ENCODE measurements at regions not wholly inside any gene's neighbourhood (a gene's known extent, or its start where the extent isn't known, plus 50 kb on each side); places are given as distances from the start of the nearest gene placed in this dataset.
"Not testable (repeated sequence)": the region's sequence is repeated elsewhere in the genome, so short reads cannot be mapped to it uniquely, and the experiment has no call there.

DNA sequence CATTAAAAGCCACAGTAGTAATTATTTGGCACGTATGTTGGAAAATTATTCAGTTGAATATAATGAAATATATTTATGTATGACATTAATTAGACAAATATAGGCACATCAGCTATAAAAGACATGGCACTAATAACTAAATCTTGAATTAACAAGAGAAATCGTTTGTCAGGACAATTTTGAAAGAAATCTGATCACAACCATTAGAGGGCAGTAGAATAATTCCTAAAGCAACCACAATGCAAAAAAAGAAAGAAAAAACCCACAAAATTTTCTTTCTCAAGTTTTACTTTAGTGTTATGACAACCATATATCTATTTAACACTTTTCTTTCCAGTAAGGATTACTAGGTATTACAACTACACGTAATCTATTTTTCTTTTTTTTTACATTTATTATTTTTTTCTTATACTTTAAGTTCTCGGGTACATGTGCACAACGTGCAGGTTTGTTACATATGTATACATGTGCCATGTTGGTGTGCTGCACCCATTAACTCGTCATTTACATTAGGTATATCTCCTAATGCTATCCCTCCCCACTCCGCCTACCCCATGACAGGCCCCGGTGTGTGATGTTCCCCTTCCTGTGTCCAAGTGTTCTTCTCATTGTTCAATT lies 126.8 kb upstream of the STK17B start:
- not testable (repeated sequence) for H3F3A ChIP-seq (ENCODE audit: low read depth); H3K4me3 ChIP-seq; H3K27ac ChIP-seq; H3K27me3 Mint-ChIP-seq (ENCODE audit: insufficient read depth, low read depth); H3K79me2 ChIP-seq (ENCODE audit: low read depth); H2AFZ ChIP-seq (replicated peaks); H3K27me3 ChIP-seq; H3K4me3 Mint-ChIP-seq; H3K27ac Mint-ChIP-seq; DNase-seq (ENCODE audit: low spot score); H3K9me3 Mint-ChIP-seq; H3K9ac ChIP-seq; H3K36me3 ChIP-seq; H3K9me3 ChIP-seq (ENCODE audit: low read depth); H3K4me1 Mint-ChIP-seq; H4K20me1 ChIP-seq (ENCODE audit: low read depth); H3K36me3 Mint-ChIP-seq; H3K4me2 ChIP-seq; H3K4me1 ChIP-seq
- TF ChIP-seq, protein P1, sequence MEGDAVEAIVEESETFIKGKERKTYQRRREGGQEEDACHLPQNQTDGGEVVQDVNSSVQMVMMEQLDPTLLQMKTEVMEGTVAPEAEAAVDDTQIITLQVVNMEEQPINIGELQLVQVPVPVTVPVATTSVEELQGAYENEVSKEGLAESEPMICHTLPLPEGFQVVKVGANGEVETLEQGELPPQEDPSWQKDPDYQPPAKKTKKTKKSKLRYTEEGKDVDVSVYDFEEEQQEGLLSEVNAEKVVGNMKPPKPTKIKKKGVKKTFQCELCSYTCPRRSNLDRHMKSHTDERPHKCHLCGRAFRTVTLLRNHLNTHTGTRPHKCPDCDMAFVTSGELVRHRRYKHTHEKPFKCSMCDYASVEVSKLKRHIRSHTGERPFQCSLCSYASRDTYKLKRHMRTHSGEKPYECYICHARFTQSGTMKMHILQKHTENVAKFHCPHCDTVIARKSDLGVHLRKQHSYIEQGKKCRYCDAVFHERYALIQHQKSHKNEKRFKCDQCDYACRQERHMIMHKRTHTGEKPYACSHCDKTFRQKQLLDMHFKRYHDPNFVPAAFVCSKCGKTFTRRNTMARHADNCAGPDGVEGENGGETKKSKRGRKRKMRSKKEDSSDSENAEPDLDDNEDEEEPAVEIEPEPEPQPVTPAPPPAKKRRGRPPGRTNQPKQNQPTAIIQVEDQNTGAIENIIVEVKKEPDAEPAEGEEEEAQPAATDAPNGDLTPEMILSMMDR (IDR thresholded peaks at IDR 0.05): peak; percentile 74

DNA sequence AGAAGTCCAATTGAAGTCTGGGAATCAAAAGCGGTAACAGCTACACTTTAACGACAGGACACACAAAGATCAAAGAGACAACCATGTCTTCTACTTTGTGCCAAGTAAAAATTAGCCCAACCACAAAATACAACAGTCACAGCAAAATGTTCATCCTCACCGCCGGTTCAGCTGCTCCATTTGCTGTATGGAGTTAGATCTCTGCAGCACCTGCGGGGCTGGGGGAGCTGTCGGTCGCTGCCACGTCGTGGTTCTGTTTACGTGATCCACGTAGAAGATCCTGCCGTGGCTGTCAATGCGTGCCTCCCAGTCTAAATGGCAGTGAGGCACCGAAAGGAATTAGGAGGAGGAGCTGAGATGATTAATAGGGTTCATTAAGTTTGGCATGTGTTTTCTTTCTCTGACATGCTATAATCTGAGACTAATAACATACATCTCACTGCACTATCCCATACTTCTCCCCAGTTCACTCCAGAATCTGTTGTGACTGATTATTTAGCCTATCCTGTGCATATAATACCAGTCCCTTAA lies 136.5 kb upstream of the STK17B start:
- Histone ChIP-seq H3K4me2 (no peak overlapping the region), H3F3A (ENCODE audit: low read depth) (no peaks in the 10 kb centered on the region), H3K27me3 (no peaks in the 10 kb centered on the region), H3K36me3 (no peaks in the 10 kb centered on the region), H3K4me3 (no peak overlapping the region), H4K20me1 (ENCODE audit: low read depth) (no peaks in the 10 kb centered on the region), H2AFZ (replicated peaks) (no peak overlapping the region), H3K9ac (no peak overlapping the region), H3K79me2 (ENCODE audit: low read depth) (no peaks in the 10 kb centered on the region), H3K9me3 (ENCODE audit: low read depth) (no peaks in the 10 kb centered on the region), H3K27ac (no peak overlapping the region), H3K4me1 (no peaks in the 10 kb centered on the region)
- no peaks in the 10 kb centered on the region for H3K4me1 Mint-ChIP-seq
- H3K36me3 Mint-ChIP-seq: peaks cover 9% of the 10 kb centered on the region
- no peaks in the 10 kb centered on the region for H3K9me3 Mint-ChIP-seq
- no peaks in the 10 kb centered on the region for H3K27me3 Mint-ChIP-seq (ENCODE audit: insufficient read depth, low read depth)
- no peak overlapping the region for H3K4me3 Mint-ChIP-seq
- H3K27ac Mint-ChIP-seq: no peak overlapping the region
- TF ChIP-seq, protein P1 (IDR thresholded peaks at IDR 0.05): no peak
- no peak for TF ChIP-seq EZH2 (IDR thresholded peaks at IDR 0.05)
- TF ChIP-seq EZH2phosphoT487 (IDR thresholded peaks at IDR 0.05): no peak
- no peak for DNase-seq (ENCODE audit: low spot score)

DNA sequence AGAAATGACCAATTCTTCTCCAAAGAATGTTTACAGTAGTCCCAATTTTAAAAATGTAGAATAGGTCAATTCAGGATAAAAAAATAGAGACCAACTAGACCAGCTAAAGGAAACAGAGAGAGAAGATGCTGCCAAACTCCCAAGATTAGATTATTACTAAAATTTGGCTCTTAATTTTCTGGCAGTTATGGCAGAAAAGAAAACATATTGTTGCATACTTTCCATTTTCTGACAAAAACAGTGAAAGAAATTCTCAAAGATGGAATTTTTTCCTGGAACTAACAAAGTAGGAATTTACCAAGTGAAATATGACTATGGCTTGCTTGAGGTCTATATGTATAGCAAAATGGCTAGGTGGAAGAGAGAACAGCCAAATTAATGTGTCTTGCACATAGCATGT lies 138.3 kb upstream of the STK17B start:
- H3K79me2 ChIP-seq (ENCODE audit: low read depth): no peaks in the 10 kb centered on the region
- no peak overlapping the region for H3K4me2 ChIP-seq
- H3K27me3 Mint-ChIP-seq (ENCODE audit: insufficient read depth, low read depth): no peaks in the 10 kb centered on the region
- no peak overlapping the region for H3K9ac ChIP-seq
- H3K4me3 ChIP-seq: no peak overlapping the region
- H3K36me3 ChIP-seq: no peaks in the 10 kb centered on the region
- no peaks in the 10 kb centered on the region for H3K27me3 ChIP-seq
- H3K27ac Mint-ChIP-seq: no peak overlapping the region
- H3K9me3 Mint-ChIP-seq: no peaks in the 10 kb centered on the region
- no peaks in the 10 kb centered on the region for H4K20me1 ChIP-seq (ENCODE audit: low read depth)
- no peak overlapping the region for H3K27ac ChIP-seq
- H3K36me3 Mint-ChIP-seq: peaks cover 7% of the 10 kb centered on the region
- H3F3A ChIP-seq (ENCODE audit: low read depth): no peaks in the 10 kb centered on the region
- no peaks in the 10 kb centered on the region for H3K4me1 Mint-ChIP-seq
- H3K4me1 ChIP-seq: no peaks in the 10 kb centered on the region
- H3K9me3 ChIP-seq (ENCODE audit: low read depth): no peaks in the 10 kb centered on the region
- no peak for TF ChIP-seq EZH2phosphoT487 (IDR thresholded peaks at IDR 0.05)
- TF ChIP-seq, protein P1 (IDR thresholded peaks at IDR 0.05): no peak
- TF ChIP-seq EZH2 (IDR thresholded peaks at IDR 0.05): no peak
- H2AFZ ChIP-seq (replicated peaks): no peak overlapping the region
- DNase-seq (ENCODE audit: low spot score): no peak
- H3K4me3 Mint-ChIP-seq: no peak overlapping the region
